ENCODE measurements at regions not wholly inside any gene's neighbourhood (a gene's known extent, or its start where the extent isn't known, plus 50 kb on each side); places are given as distances from the start of the nearest gene placed in this dataset.

DNA sequence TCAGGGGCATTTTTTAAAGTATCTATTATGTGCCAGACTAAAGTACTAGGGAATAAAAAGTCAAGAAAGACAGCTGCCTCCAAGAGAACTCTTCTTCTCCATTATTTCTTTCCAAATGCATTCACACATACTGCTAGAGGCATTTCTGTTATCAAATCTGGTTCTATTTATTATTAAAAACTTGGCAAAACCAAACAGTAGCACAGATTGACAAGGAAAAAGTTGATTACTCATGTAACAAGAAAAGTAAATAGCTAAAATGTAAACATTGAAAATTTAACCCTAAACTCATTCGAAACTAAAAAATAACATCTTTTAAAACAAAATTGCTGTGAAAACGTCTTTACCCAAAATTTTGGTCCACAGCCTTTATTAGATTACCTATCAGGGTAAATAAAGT lies 132.9 kb upstream of the GUCY1A2 start:
- TF ChIP-seq, protein P1, sequence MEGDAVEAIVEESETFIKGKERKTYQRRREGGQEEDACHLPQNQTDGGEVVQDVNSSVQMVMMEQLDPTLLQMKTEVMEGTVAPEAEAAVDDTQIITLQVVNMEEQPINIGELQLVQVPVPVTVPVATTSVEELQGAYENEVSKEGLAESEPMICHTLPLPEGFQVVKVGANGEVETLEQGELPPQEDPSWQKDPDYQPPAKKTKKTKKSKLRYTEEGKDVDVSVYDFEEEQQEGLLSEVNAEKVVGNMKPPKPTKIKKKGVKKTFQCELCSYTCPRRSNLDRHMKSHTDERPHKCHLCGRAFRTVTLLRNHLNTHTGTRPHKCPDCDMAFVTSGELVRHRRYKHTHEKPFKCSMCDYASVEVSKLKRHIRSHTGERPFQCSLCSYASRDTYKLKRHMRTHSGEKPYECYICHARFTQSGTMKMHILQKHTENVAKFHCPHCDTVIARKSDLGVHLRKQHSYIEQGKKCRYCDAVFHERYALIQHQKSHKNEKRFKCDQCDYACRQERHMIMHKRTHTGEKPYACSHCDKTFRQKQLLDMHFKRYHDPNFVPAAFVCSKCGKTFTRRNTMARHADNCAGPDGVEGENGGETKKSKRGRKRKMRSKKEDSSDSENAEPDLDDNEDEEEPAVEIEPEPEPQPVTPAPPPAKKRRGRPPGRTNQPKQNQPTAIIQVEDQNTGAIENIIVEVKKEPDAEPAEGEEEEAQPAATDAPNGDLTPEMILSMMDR (conservative IDR thresholded peaks at IDR 0.05; ENCODE audit: low read depth, low read length): no peak
- TF ChIP-seq EZH2 (IDR thresholded peaks at IDR 0.05; ENCODE audit: low read length, unreplicated experiment) (no peak), EZH2phosphoT487 (IDR thresholded peaks at IDR 0.05; ENCODE audit: borderline replicate concordance, low read length) (no peak)
